ENCODE measurements at regions not wholly inside any gene's neighbourhood (a gene's known extent, or its start where the extent isn't known, plus 50 kb on each side); places are given as distances from the start of the nearest gene placed in this dataset.

- TF ChIP-seq POLR2A (IDR thresholded peaks at IDR 0.05) = no peak
- TF ChIP-seq, protein P1, sequence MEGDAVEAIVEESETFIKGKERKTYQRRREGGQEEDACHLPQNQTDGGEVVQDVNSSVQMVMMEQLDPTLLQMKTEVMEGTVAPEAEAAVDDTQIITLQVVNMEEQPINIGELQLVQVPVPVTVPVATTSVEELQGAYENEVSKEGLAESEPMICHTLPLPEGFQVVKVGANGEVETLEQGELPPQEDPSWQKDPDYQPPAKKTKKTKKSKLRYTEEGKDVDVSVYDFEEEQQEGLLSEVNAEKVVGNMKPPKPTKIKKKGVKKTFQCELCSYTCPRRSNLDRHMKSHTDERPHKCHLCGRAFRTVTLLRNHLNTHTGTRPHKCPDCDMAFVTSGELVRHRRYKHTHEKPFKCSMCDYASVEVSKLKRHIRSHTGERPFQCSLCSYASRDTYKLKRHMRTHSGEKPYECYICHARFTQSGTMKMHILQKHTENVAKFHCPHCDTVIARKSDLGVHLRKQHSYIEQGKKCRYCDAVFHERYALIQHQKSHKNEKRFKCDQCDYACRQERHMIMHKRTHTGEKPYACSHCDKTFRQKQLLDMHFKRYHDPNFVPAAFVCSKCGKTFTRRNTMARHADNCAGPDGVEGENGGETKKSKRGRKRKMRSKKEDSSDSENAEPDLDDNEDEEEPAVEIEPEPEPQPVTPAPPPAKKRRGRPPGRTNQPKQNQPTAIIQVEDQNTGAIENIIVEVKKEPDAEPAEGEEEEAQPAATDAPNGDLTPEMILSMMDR (IDR thresholded peaks at IDR 0.05) = no peak
Observed at GRCh38 chr13:62418376-62418775, 1002.7 kb upstream of the PCDH20 start.
